ENCODE measurements at regions not wholly inside any gene's neighbourhood (a gene's known extent, or its start where the extent isn't known, plus 50 kb on each side); places are given as distances from the start of the nearest gene placed in this dataset.

DNA sequence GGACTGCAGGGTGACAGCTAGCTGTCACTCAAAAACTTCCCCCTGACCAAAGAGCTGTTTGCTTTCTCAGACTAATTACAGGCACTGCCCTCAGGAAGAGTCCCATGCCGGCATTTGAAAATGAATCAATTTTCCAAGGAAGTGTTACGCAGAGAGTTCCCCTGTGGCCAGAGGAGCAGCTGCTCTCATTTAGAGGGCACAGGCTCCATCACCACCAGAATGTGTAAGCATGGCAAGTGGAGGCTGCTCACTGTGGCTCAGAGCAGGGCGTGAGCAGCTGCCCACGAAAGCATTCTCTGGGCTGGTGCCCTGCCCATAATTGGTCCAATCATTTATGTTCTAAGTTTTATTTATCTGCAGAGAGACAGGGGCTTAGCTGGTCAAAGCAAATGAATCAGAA lies 202.2 kb downstream of the RAMP3 start:
- DNase-seq = no peak

- no peak for DNase-seq
These were observed 206.1 kb downstream of the RAMP3 start for GRCh38 chr7:45363669-45364068.

DNA sequence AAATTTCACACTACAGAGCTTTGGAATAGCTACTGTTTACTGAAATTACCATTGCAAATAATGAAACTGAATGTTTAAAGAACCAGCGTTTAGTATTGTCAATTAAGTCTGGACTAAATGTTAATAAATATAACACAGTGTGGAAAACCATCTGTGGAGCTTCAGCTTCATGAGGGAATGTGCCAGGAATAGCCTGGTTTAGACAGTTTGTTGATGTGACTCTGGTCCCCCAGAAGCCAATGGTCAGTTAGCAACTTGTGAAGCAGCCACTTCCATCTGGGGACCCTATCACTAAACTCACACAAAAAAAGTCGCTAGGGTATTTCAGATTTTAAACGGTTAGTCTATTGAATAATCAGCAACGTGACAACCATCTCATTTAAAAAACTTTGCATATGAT lies 207.8 kb downstream of the RAMP3 start:
- DNase-seq = no peak

- DNase-seq = no peak
These were observed 207.7 kb upstream of the ADCY1 start for GRCh38 chr7:45366475-45366874.

DNA sequence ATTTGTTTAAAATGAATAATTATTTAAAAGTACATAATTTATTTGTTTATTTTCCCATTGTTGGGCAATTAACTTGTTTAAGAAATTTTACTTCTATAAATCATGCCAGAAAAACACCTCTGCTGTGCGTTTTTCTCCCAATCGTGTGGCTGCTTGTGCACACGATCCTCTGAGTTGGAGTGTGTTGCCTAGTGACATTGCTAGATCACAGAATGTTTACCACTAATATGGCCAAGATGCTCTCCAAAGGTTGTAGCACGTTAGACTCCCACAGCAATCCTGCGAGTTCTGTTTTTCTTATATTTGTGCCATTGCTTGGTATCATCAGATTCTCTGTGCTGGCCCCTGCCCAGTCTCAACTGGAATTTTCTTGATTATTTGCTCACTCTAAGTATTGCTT lies 207.1 kb upstream of the ADCY1 start:
- DNase-seq = no peak

- no peak for DNase-seq
These were observed 205.9 kb upstream of the ADCY1 start for GRCh38 chr7:45368129-45368807.

- no peak for DNase-seq
These were observed 189.7 kb upstream of the ADCY1 start for GRCh38 chr7:45384499-45384898.

GRCh38 chr7:45387837-45388236 lies 186.3 kb upstream of the ADCY1 start:
- no peak for DNase-seq

DNA sequence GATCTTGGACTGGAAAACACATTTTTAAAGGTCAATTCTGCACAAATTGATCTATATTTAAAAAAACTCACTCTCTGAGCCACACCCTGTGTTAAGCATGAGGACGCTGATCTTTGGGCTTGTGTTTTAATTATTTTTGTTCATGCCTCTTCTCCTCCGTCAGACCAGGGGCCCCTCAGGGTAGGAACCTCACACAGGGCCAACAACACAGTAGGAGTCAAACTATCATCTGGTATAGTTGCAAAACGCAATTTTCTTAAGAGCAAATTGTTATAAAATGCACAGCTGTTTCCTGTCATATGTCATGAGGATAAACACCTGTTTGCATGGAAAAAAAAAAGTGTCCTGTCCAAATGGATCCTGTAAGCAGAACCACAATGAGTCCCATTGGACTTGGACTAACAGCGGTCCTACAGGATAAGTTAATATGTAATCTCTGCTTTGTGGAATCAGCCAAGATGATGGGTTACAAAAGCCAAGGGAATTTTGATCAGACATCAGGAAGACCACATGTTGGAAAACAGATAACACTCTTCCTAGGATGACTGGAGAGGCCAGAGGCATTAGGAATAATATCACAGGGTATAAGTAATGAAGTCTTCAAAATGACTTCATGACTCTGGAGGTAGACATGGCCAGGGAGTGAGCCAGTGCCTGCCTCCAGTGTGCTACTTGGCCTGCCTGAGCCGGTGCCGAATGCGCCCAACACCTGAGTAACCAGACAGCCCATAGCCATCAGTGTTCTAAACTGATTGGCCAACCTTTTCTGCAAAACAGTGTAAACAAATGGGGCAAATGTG lies 184.9 kb upstream of the ADCY1 start:
- no peak for DNase-seq

- DNase-seq = no peak
These were observed 184.0 kb upstream of the ADCY1 start for GRCh38 chr7:45390180-45390579.

DNA sequence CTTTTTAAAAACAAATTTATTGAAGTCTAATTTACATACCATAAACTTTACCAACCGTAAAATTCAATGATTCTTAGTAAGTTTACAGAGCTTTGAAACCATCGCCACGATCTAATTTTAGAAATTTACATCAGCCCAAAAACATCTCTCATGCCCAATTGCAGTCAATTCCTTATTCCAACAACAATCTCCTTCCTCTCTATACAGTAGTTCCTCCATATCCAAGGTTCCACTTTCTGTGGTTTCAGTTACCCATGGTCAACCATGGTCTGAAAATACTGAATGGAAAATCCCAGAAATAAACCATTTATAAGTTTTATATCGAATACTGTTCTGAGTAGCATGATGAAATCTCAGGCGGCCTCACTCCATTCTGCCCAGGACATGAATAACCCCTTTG lies 183.4 kb upstream of the ADCY1 start:
- DNase-seq = no peak

- no peak for DNase-seq
These were observed 182.3 kb upstream of the ADCY1 start for GRCh38 chr7:45391618-45392451.

- DNase-seq = no peak
These were observed 180.0 kb upstream of the ADCY1 start for GRCh38 chr7:45394117-45394708.

DNA sequence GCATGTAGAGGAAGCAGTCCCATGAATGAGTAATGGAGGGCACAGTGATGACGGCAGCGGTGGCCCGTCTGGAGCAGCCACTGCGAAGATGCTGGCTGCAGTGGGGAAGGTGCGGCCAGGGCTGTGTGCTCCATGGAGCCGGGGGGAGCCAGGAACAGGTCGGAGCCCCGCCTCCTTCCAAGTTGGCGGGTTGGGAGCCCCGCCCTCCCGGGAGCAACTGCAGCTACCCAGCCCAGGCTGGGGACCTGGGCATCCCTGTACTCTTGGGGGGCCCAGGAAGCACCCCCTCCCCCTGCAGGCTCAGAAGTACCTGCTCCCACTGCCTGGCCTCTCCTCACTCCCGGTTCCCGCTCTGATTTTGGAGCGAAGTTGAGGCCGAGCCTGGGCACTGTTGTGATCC lies 175.1 kb upstream of the ADCY1 start:
- no peak for DNase-seq

DNA sequence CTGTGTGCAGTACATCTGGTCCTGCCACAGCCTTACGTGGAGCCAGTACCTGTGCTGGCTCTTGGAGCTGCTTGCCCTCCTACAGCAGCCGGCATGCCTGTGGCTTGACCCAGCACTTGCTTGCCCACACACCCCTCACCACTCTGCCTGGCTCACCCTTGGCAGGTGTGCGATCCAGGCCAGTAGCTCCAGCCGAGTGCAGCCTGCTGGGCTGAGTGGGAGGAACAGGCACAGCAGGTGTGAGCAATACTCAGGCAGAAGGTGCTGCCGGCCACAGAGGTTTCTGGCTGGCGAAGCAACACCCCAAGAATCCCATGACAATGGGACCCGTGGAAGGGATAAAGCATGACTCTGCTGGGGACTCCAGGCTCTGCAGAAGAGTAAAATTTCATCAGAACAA lies 173.5 kb upstream of the ADCY1 start:
- DNase-seq = no peak

DNA sequence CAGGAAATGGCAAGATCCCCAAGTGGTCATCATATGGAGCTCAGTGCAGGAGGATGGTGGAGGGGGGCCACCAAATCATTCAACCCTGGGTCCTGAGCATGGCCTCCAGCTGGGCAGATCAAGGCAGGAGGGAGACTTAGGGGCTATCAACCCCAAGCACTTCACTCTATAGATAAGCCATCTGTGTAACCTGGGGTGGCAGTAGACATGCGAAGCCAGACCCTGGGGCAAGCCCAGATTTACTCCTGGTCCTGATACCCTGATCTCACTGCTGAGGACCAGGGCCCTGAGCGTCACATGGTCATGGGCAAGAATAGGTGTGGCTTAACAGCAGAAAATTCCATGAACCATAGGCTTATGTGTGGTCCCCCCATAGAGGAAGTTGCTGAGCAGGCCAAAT lies 173.0 kb upstream of the ADCY1 start:
- no peak for DNase-seq

DNA sequence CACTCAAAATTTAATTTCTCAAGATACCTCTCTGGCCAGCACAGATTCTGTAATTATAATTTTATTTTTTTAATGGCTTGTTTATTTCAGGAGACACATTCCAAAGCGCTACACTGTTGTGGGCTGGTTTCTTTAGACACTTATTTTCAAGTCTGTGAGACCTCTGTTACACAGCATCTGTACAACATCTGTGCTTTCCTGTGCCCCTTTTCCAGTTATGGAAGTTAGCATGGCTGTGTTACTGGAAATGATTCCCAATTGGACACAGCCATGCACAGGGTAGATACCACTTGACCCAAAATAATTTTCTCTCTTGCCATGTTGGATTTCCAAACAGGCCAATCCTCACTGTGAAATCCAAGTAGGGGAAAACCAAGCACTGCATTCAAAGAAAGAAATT lies 172.3 kb upstream of the ADCY1 start:
- DNase-seq = no peak

DNA sequence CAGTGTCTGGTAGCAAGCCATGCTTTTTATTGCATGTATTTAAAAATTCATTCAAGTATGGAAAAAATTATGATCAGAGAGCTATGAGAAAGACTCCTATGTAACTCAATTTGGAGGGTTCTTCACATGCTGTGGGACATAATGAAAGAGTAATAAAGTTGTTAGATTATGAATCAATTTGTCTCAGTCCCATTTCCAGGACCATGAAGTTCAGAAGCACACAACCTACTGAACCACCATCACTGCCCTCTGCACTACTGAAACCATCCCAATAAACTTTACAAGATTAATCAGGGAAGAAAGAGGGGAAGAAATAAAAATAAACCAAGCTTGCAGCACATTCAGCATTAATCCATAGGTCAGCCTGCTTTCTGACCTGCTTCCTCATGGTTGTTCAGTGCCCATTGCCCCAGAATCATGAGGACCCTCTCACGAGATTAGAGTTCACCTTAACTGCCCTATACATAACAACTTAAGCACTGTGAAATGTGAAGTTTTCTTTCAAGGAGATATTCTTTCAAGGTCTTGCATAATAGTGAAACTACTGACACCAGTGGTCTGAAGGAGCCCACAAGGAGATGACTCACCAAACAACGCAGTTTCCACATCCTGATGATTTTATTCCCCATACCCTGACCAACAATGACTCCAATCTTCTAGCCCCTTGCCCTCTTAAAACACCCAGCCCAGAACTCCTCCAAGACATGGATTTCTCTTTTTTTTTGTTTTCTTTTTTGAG lies 171.5 kb upstream of the ADCY1 start:
- no peak for DNase-seq

GRCh38 chr7:45404622-45405021 lies 169.5 kb upstream of the ADCY1 start:
- no peak for DNase-seq

GRCh38 chr7:45407730-45408408 lies 166.3 kb upstream of the ADCY1 start:
- DNase-seq = no peak

- no peak for DNase-seq
These were observed 165.8 kb upstream of the ADCY1 start for GRCh38 chr7:45408409-45408737.

GRCh38 chr7:45410893-45411292 lies 163.3 kb upstream of the ADCY1 start:
- no peak for DNase-seq
